ENCODE measurements at regions not wholly inside any gene's neighbourhood (a gene's known extent, or its start where the extent isn't known, plus 50 kb on each side); places are given as distances from the start of the nearest gene placed in this dataset.

DNA sequence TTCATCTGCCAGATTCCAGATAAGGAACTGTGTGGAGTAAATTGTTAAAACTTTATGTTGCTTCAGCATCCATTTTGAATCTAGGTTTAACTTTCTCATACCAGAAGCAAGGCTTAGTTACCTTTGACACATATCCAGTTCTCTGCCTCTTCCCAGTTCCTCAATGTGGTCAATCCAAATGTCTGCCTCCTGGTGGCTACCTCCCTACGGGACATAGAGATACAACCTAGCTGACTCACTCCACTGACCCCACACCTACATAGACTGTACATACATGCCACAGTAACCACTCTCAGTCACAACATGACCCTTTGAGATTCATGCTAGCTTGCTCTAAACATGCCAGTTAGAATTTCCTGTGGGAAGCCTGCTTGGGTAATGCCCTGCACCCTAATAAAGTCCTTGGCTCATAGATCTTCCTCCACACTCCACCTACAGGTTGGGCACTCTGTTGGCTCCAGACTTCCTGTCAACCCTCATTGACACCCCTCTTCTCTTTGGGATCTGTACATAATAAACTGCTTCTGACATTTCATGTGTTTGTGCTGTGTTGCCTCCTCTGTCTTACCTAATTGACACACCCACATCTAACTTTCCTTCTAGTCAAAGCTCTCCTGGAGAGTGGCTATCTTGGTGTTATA is 278.1 kb downstream of the HTR7 start:
- TF ChIP-seq, protein P1, sequence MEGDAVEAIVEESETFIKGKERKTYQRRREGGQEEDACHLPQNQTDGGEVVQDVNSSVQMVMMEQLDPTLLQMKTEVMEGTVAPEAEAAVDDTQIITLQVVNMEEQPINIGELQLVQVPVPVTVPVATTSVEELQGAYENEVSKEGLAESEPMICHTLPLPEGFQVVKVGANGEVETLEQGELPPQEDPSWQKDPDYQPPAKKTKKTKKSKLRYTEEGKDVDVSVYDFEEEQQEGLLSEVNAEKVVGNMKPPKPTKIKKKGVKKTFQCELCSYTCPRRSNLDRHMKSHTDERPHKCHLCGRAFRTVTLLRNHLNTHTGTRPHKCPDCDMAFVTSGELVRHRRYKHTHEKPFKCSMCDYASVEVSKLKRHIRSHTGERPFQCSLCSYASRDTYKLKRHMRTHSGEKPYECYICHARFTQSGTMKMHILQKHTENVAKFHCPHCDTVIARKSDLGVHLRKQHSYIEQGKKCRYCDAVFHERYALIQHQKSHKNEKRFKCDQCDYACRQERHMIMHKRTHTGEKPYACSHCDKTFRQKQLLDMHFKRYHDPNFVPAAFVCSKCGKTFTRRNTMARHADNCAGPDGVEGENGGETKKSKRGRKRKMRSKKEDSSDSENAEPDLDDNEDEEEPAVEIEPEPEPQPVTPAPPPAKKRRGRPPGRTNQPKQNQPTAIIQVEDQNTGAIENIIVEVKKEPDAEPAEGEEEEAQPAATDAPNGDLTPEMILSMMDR (IDR thresholded peaks at IDR 0.05), result no peak
- TF ChIP-seq POLR2A (IDR thresholded peaks at IDR 0.05) (no peak), POLR2AphosphoS5 (IDR thresholded peaks at IDR 0.05) (no peak), EP300 (IDR thresholded peaks at IDR 0.05) (no peak)

Data from sigmoid colon (tissue), 4 donors.